Glomerular visceral epithelial cell (primary cell): ENCODE measurements at regions not wholly inside any gene's neighbourhood (a gene's known extent, or its start where the extent isn't known, plus 50 kb on each side); places are given as distances from the start of the nearest gene placed in this dataset.

Source experiments
- DNase-seq: peaks from one replicate; pipeline ENCODE4 v3.0.0-alpha.2; 2016; ENCODE audit errors: extremely low spot score

- DNase-seq = no peak
Measured at GRCh38 chr6:20024316-20024673, 187.1 kb downstream of the ID4 start.

GRCh38 chr6:20024978-20025377, 187.3 kb downstream of the MBOAT1 start:
- no peak for DNase-seq

- no peak for DNase-seq
Measured at GRCh38 chr6:20025681-20026080, 186.6 kb downstream of the MBOAT1 start.

GRCh38 chr6:20028143-20028542, 184.1 kb downstream of the MBOAT1 start:
- no peak for DNase-seq

- no peak for DNase-seq
Measured at GRCh38 chr6:20028562-20028961, 183.7 kb downstream of the MBOAT1 start.

GRCh38 chr6:20029979-20030378, 182.3 kb downstream of the MBOAT1 start:
- no peak for DNase-seq

GRCh38 chr6:20031342-20031741, 180.9 kb downstream of the MBOAT1 start:
- no peak for DNase-seq

GRCh38 chr6:20033697-20034407, 178.4 kb downstream of the MBOAT1 start:
- no peak for DNase-seq

- DNase-seq = no peak
Measured at GRCh38 chr6:20034408-20034769, 177.9 kb downstream of the MBOAT1 start.

- no peak for DNase-seq
Measured at GRCh38 chr6:20036141-20036677, 176.1 kb downstream of the MBOAT1 start.

GRCh38 chr6:20038410-20039204, 173.7 kb downstream of the MBOAT1 start:
- DNase-seq = peak; percentile 1

GRCh38 chr6:20044883-20045282, 167.4 kb downstream of the MBOAT1 start:
- no peak for DNase-seq
